ENCODE measurements at regions not wholly inside any gene's neighbourhood (a gene's known extent, or its start where the extent isn't known, plus 50 kb on each side); places are given as distances from the start of the nearest gene placed in this dataset.

DNA sequence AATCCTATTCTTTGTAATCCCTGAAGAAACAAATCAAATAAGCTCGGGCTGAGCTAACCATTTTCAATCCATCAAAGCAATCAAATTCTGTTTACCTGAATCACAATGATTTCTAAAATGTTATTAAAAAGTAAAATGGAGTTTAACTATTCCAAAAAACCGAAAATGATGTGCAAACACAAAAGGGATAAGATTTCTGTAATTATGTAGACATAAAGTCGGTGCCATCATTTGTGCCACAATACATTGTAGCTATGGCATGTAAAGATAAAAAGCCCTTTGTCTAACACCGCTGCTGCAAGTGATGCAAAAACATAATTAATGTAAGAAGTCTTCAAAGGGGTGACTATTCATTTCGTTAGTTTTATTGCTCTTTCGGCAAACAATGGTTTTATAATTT lies 125.1 kb upstream of the FAM204A start:
- Histone ChIP-seq H3K9ac (ENCODE audit: insufficient read depth in 1 of 2, low read length in 2 of 2) (no peak overlapping the region), H3K36me3 (ENCODE audit: control insufficient read depth in 4 of 4, insufficient read depth in 4 of 4, low read length in 4 of 4) (no peaks in the 10 kb centered on the region), H3K27ac (ENCODE audit: low read depth in 1 of 2, low read length in 1 of 2) (no peak overlapping the region), H3K4me3 (no peak overlapping the region), H3K4me1 (ENCODE audit: control insufficient read depth in 5 of 5, insufficient read depth in 5 of 5, low read length in 5 of 5) (no peaks in the 10 kb centered on the region), H3K27me3 (ENCODE audit: control insufficient read depth in 3 of 3, insufficient read depth in 3 of 3, low read length in 2 of 3) (peaks cover 3 to 25% (median 8%) of the 10 kb centered on the region in 3 donors), H3K9me3 (ENCODE audit: control insufficient read depth in 4 of 4, insufficient read depth in 3 of 4, low read length in 3 of 4) (peaks cover 0 to 16% (median 0%) of the 10 kb centered on the region in 4 donors)
- WGBS, 2 donors: 73 to 78% methylated on average over 6 of the region's 6 CpGs
- no peak for DNase-seq
- TF ChIP-seq, protein P1, sequence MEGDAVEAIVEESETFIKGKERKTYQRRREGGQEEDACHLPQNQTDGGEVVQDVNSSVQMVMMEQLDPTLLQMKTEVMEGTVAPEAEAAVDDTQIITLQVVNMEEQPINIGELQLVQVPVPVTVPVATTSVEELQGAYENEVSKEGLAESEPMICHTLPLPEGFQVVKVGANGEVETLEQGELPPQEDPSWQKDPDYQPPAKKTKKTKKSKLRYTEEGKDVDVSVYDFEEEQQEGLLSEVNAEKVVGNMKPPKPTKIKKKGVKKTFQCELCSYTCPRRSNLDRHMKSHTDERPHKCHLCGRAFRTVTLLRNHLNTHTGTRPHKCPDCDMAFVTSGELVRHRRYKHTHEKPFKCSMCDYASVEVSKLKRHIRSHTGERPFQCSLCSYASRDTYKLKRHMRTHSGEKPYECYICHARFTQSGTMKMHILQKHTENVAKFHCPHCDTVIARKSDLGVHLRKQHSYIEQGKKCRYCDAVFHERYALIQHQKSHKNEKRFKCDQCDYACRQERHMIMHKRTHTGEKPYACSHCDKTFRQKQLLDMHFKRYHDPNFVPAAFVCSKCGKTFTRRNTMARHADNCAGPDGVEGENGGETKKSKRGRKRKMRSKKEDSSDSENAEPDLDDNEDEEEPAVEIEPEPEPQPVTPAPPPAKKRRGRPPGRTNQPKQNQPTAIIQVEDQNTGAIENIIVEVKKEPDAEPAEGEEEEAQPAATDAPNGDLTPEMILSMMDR (IDR thresholded peaks at IDR 0.05; ENCODE audit: control extremely low read depth, extremely low read depth): no peak
- no peak for ATAC-seq (ENCODE audit: insufficient read depth, low FRiP score)

DNA sequence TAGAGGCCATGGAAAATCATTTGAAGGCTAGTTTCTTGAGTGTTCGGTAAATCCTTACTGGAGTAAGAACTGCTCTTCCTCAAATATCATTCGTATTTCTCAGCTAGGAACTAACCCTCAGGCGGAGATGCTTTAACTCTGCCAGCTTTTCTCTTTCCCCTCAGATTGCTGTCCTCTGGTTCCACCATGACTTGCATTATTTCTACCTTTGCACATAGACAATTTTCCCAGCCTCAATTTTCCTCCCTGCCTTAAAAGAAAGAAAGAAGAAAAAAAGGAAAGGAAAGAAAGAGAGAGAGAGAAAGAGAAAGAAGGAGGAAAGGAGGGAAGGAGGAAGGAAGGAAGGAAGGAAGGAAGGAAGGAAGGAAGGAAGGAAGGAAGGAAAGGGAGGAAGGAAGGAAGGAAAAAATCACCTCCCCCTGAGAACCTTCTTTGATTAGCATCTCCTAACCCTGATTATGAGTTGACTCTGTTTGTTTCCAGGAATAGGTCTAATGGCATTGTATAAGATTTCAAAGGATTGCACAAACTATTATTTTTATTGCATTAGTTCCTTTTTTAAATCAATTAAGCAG lies 123.3 kb upstream of the FAM204A start:
- TF ChIP-seq, protein P1 (IDR thresholded peaks at IDR 0.05; ENCODE audit: control extremely low read depth, extremely low read depth): no peak
- Histone ChIP-seq H3K27ac (ENCODE audit: low read depth in 1 of 2, low read length in 1 of 2) (no peak overlapping the region), H3K4me3 (no peak overlapping the region), H3K9ac (ENCODE audit: insufficient read depth in 1 of 2, low read length in 2 of 2) (no peak overlapping the region), H3K4me1 (ENCODE audit: control insufficient read depth in 5 of 5, insufficient read depth in 5 of 5, low read length in 5 of 5) (no peaks in the 10 kb centered on the region), H3K9me3 (ENCODE audit: control insufficient read depth in 4 of 4, insufficient read depth in 3 of 4, low read length in 3 of 4) (peaks cover 0 to 11% (median 0%) of the 10 kb centered on the region in 4 donors), H3K27me3 (ENCODE audit: control insufficient read depth in 3 of 3, insufficient read depth in 3 of 3, low read length in 2 of 3) (peaks cover 3 to 23% (median 9%) of the 10 kb centered on the region in 3 donors), H3K36me3 (ENCODE audit: control insufficient read depth in 4 of 4, insufficient read depth in 4 of 4, low read length in 4 of 4) (no peaks in the 10 kb centered on the region)
- DNase-seq (no peak), ATAC-seq (ENCODE audit: insufficient read depth, low FRiP score) (no peak)
- WGBS, 2 donors: 86 to 90% methylated on average over 3 of the region's 3 CpGs

DNA sequence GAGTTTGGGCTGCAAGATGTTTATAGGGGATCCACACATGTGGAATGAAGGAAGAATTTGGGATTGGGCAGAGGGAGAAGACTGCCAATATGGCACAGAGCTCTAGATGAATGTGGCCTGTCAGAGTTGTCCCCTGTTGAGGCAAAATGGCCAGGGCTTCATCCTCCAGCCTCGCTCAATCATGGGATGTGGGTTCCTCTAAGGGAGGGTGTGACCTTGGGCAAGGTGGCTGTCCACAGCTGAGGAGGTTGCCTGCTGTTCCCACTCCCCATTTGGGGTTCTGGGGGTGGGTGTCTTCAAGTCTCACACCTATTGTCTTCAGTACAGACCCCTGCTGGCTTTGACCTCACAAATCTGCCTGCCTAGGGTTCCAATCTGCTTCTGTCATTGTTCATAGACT lies 121.6 kb upstream of the FAM204A start:
- Histone ChIP-seq H3K36me3 (ENCODE audit: control insufficient read depth in 4 of 4, insufficient read depth in 4 of 4, low read length in 4 of 4) (no peaks in the 10 kb centered on the region), H3K4me1 (ENCODE audit: control insufficient read depth in 5 of 5, insufficient read depth in 5 of 5, low read length in 5 of 5) (no peaks in the 10 kb centered on the region), H3K4me3 (no peak overlapping the region), H3K27ac (ENCODE audit: low read depth in 1 of 2, low read length in 1 of 2) (no peak overlapping the region), H3K27me3 (ENCODE audit: control insufficient read depth in 3 of 3, insufficient read depth in 3 of 3, low read length in 2 of 3) (peaks cover 3 to 19% (median 13%) of the 10 kb centered on the region in 3 donors), H3K9ac (ENCODE audit: insufficient read depth in 1 of 2, low read length in 2 of 2) (no peak overlapping the region), H3K9me3 (ENCODE audit: control insufficient read depth in 4 of 4, insufficient read depth in 3 of 4, low read length in 3 of 4) (peaks cover 0 to 11% (median 0%) of the 10 kb centered on the region in 4 donors)
- ATAC-seq (ENCODE audit: insufficient read depth, low FRiP score) (no peak), DNase-seq (no peak)
- TF ChIP-seq, protein P1 (IDR thresholded peaks at IDR 0.05; ENCODE audit: control extremely low read depth, extremely low read depth): no peak
- WGBS, 2 donors: 72 to 92% methylated on average over 1 of the region's 1 CpG

DNA sequence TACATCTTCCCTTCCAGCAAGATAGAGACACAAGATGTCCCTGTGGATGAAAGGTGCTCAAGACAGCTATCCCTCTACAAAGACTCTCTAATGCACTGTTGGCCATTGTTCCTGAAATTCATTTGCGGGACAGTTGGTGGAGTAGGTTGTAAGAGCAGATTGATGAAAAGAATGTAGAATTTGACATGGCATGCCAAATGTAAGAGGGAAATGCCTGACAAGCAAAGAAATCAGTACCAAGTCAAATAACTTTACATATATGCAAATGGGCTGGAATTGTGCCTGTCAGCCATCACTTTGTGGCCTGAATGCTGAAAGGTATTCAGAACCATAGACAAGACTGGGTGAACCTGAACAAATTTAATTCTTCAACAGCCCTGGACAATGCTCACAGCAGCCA lies 120.3 kb upstream of the FAM204A start:
- Histone ChIP-seq H3K4me1 (ENCODE audit: control insufficient read depth in 5 of 5, insufficient read depth in 5 of 5, low read length in 5 of 5) (no peaks in the 10 kb centered on the region), H3K4me3 (no peak overlapping the region), H3K27me3 (ENCODE audit: control insufficient read depth in 3 of 3, insufficient read depth in 3 of 3, low read length in 2 of 3) (peaks cover 3 to 22% (median 13%) of the 10 kb centered on the region in 3 donors), H3K9me3 (ENCODE audit: control insufficient read depth in 4 of 4, insufficient read depth in 3 of 4, low read length in 3 of 4) (peaks cover 0 to 11% (median 0%) of the 10 kb centered on the region in 4 donors), H3K36me3 (ENCODE audit: control insufficient read depth in 4 of 4, insufficient read depth in 4 of 4, low read length in 4 of 4) (no peaks in the 10 kb centered on the region), H3K9ac (ENCODE audit: insufficient read depth in 1 of 2, low read length in 2 of 2) (no peak overlapping the region), H3K27ac (ENCODE audit: low read depth in 1 of 2, low read length in 1 of 2) (no peak overlapping the region)
- DNase-seq (no peak), ATAC-seq (ENCODE audit: insufficient read depth, low FRiP score) (no peak)
- TF ChIP-seq, protein P1 (IDR thresholded peaks at IDR 0.05; ENCODE audit: control extremely low read depth, extremely low read depth): no peak
- WGBS, 2 donors: 95 to 100% methylated on average over 1 of the region's 1 CpG
